Dermis blood vessel endothelial cell (primary cell): ENCODE measurements at regions not wholly inside any gene's neighbourhood (a gene's known extent, or its start where the extent isn't known, plus 50 kb on each side); places are given as distances from the start of the nearest gene placed in this dataset.

Experiments used
- DNase-seq: peaks from one replicate; pipeline ENCODE4 v3.0.0; 2010

DNA sequence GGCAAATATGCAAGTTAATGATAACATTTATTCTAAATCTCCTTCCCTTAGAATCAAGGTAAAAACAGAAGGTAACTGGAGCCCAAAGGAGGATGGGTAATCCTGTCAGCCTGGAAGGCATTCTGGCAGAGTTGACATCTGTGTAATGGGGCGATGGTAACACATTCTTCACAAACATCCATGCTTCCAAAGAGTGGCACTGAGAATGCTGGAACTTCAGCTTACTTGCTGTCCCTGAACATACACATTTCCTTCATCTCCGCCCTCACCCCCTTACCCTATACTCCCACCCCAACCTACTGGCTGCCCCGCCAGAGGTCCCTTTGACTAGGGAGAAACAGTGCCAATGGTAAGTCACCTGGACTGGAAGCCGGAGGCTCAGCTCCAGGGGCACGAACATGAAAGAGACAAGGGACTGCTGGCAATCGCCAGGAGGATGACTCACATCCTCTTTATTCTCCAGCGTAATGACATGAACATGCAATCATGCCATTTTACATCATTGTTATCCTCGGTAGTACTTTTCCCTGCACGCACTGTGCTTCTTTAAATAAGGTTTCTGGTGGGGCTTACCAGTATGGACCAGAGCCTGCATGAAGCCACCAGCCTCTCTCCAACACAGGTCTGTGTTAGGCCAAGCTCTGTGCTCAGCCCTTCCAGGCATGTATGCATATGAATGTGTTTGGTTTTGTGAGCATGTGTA, 694.2 kb upstream of the TENM3 start:
- no peak for DNase-seq

DNA sequence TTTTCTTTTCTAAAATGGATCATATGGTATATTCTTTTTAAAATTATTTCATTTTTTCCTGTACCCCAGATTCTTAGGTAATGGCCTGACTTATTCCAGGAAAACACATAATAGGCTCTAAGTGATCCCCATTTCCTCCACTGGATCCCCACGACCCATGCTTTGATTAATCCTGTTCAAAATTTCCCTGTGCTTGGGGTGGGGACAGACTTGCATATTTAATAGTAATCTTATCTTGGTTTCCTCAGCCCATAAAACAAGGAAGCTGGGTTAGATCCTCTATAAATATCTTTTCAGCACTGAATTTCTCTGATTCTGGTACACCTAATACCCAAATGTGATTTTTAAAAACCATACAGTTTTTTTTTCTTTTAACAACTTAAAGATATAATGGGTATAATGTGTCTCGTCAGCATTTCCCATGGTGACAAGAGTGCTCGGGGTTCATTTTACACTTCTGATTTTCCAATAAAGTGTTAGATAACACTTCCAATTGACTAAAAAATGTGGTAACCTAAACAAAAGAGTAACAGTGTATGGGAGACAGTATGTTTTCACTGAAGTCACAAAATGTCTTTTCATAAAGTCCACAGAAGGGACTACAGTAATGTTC, 693.5 kb upstream of the TENM3 start:
- no peak for DNase-seq

DNA sequence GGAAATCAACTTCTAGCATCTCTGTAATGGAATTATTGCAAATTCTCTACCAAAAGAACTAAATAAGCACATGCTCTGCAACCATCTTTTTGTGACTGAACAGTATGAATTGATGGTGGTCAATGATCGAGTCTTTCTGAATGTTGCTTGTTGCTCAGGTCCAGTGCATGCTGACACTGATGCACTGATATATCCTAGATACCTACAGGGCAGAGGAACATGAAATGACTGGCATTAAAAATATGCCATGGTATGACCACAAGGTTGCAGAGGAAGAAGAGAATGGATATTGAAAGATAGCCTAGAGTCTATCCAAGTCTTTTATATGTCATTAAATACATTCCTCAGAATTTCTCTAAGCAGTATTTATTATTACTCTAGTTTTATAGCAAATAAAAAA, 692.8 kb upstream of the TENM3 start:
- no peak for DNase-seq

DNA sequence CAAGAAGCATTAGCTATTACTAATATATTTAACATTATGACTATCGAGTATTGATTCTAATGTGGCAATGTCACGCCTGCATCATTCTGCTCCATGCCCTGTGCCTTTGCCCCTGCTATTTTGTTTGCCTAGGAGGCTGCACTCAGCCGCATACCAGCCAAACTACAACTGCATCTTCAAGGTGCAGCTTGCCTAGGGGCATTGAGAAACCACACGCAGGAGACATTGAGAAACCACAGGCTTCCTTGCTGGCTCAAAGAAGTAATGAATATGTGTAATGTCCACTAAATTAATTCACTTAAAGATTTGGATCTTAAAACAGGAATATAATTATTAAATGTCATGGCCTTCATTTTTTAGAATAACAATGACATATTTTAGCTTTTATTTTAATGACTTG, 683.6 kb upstream of the TENM3 start:
- no peak for DNase-seq

DNA sequence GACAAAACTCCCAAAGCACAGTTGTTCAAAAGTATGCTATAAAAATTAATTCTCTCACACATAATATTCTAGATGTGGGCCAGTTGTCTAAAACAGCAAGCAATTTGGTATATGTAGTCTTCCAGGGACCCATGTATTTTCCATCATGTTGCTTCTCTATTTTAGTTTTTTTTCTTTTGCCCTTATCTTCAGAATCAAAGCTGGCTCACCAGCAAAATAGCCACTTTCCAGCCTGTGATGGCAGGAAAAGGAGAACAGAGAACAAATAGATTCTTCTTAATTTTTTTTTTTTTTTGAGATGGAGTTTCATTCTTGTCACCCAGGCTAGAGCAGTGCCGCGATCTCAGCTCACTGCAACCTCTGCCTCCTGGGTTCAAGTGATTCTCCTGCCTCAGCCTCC, 680.8 kb upstream of the TENM3 start:
- no peak for DNase-seq

DNA sequence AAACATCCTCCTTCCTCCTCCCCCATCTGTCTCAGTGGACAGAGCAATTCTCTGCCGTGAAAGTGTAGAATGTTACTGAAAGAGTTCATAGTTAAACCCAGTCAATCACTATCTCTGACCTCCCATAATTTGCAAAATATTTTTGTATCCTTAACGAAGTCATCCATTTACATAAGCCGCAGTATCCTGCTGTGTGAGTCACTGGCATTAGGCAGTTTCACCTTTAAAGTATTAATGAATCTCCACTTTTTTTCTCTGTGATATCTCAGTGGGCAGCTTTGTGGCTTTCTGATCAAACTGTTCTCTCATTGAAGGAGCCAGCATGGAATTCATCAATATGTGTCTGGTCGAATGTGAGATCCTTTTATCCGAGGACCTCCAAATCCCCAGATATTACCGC, 678.6 kb upstream of the TENM3 start:
- no peak for DNase-seq

DNA sequence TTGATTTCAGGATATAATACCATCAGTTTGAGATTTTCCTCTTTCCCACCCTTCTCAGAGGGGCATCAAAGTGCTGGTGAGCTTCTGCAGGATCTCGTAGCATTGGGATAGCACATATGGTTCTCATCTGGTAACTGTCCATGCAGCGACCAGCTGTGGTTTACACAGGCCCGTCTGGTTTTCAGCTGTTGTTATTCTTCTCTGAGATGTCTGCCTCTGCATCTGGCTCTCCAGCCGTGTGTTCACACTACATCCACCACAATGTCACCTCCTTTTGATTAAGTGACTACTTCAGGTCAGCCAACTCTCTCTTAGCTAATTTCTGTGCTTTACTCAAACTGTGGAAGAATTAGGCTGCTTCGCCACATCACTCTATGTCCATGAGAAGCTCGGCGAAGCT, 676.7 kb upstream of the TENM3 start:
- no peak for DNase-seq

DNA sequence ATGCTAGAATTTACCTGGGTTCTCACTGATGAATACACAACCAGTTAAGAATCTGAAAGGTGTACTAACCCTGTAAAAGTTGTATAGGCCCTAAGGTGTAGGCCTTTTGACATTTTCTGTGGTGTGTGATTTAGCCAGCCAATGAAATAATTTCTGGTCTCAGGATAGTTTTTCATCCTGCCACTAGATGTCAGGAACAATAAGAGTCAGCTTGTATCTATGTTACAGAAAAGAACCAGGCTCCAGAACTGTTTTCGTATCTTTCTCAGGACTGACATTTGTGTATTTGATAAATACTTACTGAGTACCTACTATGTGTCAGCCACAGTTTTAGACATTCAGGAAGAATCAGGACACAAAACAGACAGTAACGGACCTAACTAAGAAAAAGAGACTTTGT, 673.6 kb upstream of the TENM3 start:
- no peak for DNase-seq

DNA sequence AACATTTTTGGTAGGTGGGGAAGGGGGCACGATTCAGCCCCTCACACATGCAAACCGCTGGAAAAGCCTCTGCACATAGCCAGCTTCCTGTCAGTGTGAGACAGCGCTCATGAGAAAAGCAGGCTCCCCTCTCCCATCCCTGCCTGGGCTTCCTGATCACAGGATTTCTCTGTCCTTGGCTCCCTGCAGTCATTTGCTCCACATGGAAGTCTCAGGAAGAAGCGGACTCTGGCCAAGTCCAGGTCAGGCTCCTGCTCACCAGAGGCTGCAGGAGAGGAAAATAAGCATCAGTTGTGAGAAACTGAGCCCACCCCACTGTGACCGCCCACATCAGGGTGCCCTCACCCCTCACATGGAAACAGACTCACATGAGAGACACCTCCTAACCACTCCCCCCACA, 664.3 kb upstream of the TENM3 start:
- DNase-seq = no peak

DNA sequence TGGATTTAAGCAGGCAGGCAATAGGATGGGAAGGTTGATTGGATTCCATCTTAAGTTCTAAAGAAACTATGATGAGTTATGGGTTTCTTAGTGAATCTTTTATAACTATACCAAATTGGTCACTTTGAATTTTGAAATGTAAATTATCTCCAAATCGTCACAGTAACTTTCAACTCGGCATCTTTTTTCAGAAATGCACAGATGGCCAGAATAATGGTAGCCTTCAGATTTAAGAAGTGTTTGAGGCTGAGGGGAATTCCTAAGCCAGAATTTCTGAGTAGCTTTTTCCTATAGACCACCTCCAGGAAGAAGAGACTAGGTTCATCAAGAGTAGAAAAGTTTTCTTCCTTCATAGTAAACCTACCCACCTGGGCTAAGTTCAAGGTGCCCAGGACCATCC, 663.7 kb upstream of the TENM3 start:
- no peak for DNase-seq

DNA sequence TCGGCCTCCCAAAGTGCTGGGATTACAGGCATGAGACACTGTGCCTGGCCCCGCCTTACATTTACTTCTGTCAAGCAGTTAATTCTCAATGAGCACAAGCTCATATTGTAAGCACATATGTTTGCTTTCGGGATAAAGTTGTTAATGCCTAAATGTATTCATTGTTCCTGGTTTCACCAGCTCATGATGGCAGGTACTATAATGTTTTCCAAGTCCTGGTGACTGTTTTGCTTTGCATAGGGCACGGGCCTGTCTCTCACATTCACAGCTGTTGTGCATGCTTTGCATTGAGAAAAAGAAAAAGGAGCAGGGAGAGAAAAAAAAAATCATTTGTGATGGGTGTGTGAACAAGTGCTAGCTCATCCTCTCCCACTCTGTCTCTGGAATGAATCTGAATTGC, 661.2 kb upstream of the TENM3 start:
- DNase-seq = no peak

DNA sequence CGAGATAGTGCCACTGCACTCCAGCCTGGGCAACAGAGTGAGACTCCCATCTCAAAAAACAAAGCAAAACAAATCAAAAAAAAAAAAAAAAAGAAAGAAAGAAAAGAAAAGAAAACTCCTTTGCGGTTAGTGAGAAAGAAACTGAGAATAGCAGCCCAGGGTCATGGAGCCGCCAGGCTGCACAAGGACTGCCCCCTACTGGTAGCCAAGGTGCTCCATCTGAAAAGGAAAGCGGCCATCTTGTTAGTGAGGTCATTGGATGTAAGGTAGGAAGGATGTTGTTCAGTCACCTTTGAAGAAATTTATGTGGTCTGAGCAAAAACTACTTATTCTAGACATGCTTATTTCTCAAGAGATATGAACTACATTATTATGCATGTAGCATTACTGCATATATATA, 660.6 kb upstream of the TENM3 start:
- no peak for DNase-seq

DNA sequence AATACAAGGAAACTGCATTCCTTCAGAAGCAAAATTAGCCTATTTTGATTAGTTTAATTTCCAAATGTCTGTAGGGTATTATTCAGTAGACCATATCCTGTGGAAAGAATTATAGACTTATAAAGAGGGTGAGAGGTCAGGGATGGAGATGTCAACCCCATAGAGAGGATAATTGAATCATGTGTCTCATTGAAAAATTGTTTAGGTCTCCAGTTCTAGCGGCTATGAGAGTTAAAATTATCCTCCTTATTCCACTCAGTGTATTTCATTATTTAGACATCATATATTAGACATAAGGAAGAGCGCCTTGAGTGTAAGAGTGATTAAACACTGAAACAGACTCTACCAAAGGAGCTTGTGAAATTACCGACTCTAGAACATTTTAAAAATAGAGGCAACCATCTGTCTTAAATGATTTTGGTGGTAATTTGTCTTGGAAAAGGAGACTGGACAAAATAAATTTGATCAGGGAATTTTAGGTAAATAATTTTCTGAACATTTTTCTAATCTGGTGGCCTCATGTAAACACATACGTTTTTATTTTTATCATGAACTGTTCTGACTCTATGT, 654.4 kb upstream of the TENM3 start:
- no peak for DNase-seq

DNA sequence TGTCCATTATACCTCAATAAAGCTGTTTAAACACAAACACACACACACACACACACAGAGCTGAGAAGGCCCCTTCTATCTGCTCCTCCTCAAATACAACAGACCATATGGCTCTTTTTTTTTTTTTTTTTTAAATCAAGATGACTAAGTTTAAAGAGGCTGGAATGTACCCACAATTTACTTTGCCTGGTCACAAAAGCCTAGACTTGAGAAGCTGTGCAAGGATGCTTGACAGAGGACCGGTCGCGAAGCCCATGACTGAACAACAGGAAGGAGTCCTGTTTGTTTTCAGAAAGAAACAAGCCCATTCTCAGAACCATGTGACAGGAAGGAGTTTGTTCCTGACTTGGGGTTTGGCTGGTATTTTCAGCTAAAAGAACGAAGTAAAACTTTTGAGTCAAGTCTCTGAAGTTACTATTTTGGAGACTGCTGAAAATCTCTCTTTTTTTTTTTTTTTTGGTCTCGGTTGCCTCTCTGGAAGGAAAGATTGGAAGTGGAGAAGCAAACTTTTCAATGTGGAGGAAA, 650.9 kb upstream of the TENM3 start:
- no peak for DNase-seq

DNA sequence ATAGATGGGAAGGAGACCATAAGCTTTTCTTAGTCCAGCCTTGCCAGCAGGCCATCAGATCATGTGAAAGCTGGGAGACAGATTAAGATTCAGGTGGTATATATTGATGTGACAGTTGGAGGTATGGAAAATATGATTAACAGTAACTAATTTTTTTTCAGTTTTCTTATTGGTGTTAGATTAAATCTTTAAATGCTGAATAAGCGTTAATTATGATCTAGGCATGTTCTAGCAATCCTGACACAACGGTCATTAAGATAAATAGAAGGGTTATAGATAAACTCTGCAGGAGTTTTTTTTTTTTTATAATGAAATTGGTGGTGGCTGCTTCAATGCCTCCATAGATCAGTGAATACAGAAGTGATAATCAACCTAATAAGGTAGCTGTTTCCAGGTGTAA, 649.5 kb upstream of the TENM3 start:
- no peak for DNase-seq

DNA sequence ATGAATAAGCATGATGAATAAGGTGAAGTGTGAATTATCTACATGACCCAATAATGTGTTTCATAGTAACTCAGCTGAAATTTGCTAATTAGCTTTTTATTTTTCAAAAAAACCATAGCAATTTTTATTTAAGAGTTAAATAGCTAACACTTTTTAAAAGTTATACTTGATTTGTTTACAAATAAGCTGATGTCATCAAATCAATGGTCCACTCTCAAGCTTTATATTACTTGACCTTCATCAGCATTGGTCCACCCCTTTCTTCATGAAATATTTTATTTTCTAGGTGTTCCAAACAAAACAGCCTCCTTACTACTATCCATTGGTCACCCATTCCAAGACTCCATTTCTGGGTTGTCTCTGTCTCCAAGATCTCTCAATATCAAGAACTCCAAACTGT, 649.0 kb upstream of the TENM3 start:
- DNase-seq = no peak

DNA sequence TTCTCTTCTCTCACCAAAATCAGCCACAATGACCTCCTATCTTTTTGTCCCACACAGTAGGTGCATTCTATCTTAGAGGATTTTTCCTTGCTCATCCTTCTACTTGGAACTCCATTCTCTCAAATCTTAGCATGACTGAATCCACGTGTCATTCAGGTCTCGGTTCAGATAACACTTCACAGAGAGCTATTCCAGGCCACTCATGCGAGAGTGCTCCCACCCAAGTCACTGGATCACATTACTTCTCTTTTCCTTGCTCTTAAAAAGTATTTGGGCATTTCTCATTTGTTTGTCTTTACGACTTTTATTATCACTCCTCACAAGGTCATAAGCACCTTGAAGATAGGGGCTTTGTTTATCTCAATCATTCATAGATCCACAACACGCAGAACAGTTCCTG, 647.5 kb upstream of the TENM3 start:
- no peak for DNase-seq

DNA sequence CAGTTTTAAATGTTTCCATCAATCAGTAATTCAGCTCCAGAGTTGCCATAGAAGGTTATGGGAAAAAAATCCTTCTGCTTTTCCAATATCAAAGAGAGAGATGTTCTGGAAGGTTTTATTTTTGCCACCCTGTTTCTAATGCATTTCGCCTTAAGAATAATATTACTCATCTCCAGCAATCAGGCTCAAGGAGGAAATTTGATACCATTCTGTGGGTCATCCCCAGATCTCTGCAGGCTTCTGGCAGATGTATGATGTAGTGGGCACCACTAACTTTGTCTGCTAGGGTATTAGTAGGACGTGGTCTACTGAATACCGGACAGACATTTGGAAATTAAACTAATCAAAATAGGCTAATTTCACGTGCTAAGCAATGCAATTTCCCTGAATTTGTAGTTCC, 645.4 kb upstream of the TENM3 start:
- DNase-seq = no peak

DNA sequence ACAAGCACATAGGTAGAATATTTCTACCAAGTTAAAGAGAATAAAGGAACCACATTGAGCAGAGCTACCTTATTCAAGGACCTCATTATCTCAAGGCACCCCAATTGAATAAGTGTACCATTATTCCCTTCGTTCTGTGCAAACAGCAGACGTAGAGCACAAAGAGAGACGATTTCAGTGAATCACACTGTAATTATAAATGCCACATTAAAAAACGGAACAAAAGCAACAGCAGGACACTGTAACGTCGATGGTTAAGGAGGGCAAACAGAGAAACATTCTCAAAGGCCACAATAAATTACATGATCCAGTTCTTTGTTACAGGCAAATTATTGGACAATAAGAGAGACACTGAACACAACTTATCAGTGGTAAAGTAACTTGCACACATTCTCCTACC, 644.1 kb upstream of the TENM3 start:
- no peak for DNase-seq

DNA sequence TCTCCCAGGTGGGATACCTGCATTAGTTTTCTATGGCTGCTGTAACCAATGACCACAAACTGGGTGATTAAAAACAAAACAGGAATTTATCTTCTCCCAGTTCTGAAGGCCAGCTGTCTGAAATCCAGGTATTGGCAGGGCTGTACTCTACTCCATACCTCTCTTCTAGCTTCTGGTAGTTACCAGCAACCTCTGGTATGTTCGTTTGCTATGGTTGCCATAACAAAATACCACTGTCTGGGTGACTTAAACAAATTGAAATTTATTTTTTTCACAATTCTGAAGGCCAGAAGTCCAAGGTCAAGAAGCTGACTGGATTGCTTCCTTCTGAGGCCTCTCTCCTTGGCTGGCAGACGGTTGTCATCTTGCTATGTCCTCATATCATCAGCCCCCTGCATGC, 642.1 kb upstream of the TENM3 start:
- no peak for DNase-seq

DNA sequence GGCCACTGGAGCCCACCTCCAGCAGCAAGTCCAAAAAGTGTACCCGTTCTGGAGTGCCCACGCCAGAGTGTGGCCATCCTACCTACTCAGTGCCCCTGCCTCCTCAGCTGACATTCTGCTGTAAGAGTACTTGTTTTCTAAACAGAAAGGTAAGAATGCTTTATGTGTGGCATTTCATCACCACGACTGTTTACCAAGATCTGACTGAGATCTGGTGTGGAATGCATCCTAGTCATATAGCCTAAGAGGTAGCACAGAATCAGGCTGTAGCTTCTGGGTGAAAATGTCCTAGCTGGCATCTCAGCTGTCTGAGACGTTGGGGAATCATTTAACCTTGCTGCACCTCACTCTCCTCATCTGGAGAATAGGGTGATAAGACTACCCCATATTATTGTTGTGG, 638.7 kb upstream of the TENM3 start:
- no peak for DNase-seq

DNA sequence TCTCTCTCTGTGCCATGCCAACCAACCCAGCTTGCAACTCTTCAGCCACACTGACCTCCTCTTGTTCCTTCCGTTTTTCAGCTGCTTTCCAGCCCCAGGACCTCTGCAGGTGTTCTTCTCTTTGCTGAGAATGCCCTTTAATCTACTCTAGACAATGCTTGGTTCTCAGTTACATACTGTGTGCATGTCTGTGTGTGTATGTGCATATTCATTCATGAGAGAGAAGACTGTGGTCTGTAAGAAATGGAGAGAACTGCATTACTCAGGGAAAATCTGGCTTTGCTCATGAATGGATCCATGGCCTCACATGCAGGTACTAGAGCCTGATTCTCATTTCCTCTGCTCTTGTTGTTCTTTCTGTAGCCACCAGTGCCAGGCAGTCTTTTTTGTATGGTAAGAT, 636.9 kb upstream of the TENM3 start:
- no peak for DNase-seq

DNA sequence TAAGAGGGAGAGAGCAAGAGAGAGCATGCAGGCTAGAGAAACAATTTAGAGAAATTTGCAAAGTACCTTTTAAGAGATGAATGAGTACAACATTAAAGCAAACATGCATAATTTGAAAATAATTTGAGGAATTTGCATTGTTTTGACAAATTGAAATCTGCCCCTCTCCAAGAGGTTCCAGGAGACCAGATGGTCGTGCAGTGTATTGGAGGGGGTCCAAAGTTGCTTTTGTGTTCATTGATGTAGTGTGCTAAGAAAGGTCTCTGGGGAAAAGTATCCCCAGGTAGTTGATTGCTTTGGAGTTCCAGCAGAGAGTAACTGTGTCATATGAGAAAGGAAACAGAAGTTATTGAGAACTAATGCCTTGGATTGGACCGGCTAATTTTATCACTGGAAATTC, 635.0 kb upstream of the TENM3 start:
- DNase-seq = no peak

DNA sequence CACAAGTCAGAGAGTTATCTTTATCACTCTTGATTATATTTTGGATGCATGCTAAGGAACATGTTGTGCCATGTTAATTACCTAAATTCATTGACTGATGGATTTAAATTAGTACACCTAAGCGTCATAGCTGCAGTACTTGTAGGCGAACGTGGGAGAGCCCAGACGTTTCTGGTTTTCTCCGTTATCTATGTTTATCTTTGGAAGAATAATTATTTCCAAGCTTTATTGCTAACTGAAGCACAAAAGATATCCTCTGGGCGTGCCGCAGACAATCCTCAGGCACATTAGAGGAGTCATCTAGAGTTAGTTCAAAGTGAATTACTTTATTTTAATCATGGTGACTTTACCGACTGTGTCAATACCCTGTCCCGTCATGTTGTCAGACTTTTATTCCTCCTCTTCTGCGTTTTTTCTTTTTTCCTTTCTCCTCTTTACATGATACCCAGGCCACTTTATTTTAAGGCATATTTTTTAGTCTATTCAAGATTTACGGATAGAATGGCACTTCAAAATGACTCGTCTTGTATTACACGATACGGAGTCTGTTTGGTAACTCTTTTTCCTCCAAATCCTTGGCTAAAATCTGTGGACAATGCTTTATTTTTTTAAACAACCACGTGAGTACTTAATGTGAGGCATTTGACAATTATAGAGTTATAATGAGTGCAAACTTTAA, 632.0 kb upstream of the TENM3 start:
- DNase-seq = no peak
